Stomach (tissue), 8 donors: ENCODE measurements at regions not wholly inside any gene's neighbourhood (a gene's known extent, or its start where the extent isn't known, plus 50 kb on each side); places are given as distances from the start of the nearest gene placed in this dataset.

ENCODE experiments used
- DNase-seq, 2 donors: peaks; one replicate each; pipeline versions ENCODE4 v3.0.0 to v3.0.0-alpha.2; 2013 to 2019
- H3K27ac ChIP-seq, 5 donors: fragments of 200-600 bp in 4 of 5; sonication (generic) in 4 of 5; one replicate each; pipeline ENCODE4 v1.5.1; 2013 to 2019; ENCODE audit warnings: mild to moderate bottlenecking in 1 of 5, moderate library complexity in 1 of 5
- H3K27me3 ChIP-seq, 3 donors: fragments of 200-600 bp; sonication (generic); one replicate each; pipeline ENCODE4 v1.5.1; 2017 to 2019; ENCODE audit warnings: mixed run types in 1 of 3
- H3K36me3 ChIP-seq, 4 donors: fragments of 200-600 bp; sonication (generic); 1 replicate in 3 of 4; 2 replicates in 1 of 4; pipeline ENCODE4 v1.5.1; 2016 to 2019
- H3K4me1 ChIP-seq, 4 donors: fragments of 200-600 bp; sonication (generic); one replicate each; pipeline ENCODE4 v1.5.1; 2016 to 2019
- H3K4me3 ChIP-seq, 4 donors: fragments of 200-600 bp; sonication (generic) in 3 of 4; one replicate each; pipeline ENCODE4 v1.5.1; 2016 to 2019; ENCODE audit warnings: mild to moderate bottlenecking in 1 of 4
- H3K9me3 ChIP-seq, 4 donors: fragments of 200-600 bp; sonication (generic); one replicate each; pipeline ENCODE4 v1.5.1; 2016 to 2019
- CTCF ChIP-seq, 7 experiments: fragments of 450-650 bp in 4 of 7; fragments of 200-600 bp in 3 of 7; sonication (generic) in 3 of 7; IDR thresholded peaks; one replicate each; pipeline ENCODE4 v1.5.1; 2016 to 2019; ENCODE audit warnings: antibody characterized with exemption in 7 of 7, control low read depth in 2 of 7, mild to moderate bottlenecking in 1 of 7
- EP300 ChIP-seq: sonication (generic); formaldehyde crosslinking; IDR thresholded peaks from one replicate; pipeline ENCODE4 v1.6.1; 2017; ENCODE audit warnings: antibody characterized with exemption
- POLR2A ChIP-seq, 4 donors: fragments of 450-650 bp; IDR thresholded peaks; one replicate each; pipeline ENCODE4 v1.6.1; 2016; ENCODE audit warnings: antibody characterized with exemption in 4 of 4, control low read depth in 2 of 4, mild to moderate bottlenecking in 1 of 4, moderate library complexity in 1 of 4
- POLR2AphosphoS5 ChIP-seq, 3 donors: sonication (generic); formaldehyde crosslinking; IDR thresholded peaks; one replicate each; pipeline ENCODE4 v1.6.1; 2016; ENCODE audit warnings: antibody characterized with exemption in 3 of 3
- WGBS, 5 donors: extraction: QIAGEN DNeasy Blood & Tissue Kit in 3 of 5; methylation state at CpG; one replicate each; pipeline versions ENCODE4 v1.1.5 to v1.1.7; 2013 to 2018; 5-methylcytosine and 5-hydroxymethylcytosine counted together
- intact Hi-C: fragments of 100-400 bp; cut with DNase I; formaldehyde crosslinking; loops from one replicate; pipeline ENCODE4 v1.15.1; 2023; ENCODE audit warnings: low total_unique reads
- donor health status: healthy with polysubstance abuse.
- donor health status: Bipolar disorder and iron deficiency.
- donor health status: healthy.

- H3K36me3 ChIP-seq, result no peaks in the 10 kb centered on the region
- H3K27me3 ChIP-seq, result no peaks in the 10 kb centered on the region
- DNase-seq, result no peak
- H3K4me3 ChIP-seq, result no peak overlapping the region
- no peak overlapping the region for H3K27ac ChIP-seq
- no peak for TF ChIP-seq CTCF (IDR thresholded peaks at IDR 0.05)
- TF ChIP-seq EP300, result no peak
- TF ChIP-seq POLR2AphosphoS5 (IDR thresholded peaks at IDR 0.05), result no peak
- TF ChIP-seq POLR2A (IDR thresholded peaks at IDR 0.05), result no peak
- intact Hi-C loops, result no loop called here
- WGBS, 5 donors, result 57 to 100% (median 92%) methylated on average over 2 of the region's 2 CpGs
- peaks cover 0 to 4% (median 0%) of the 10 kb centered on the region in 4 donors for H3K4me1 ChIP-seq
- H3K9me3 ChIP-seq, result peaks cover 0 to 5% (median 3%) of the 10 kb centered on the region in 4 donors
Observed at GRCh38 chr5:74188351-74189105, 452.0 kb downstream of the ENC1 start.

GRCh38 chr5:74187757-74188156 is 452.8 kb downstream of the ENC1 start:
- intact Hi-C loops, result no loop called here
- Histone ChIP-seq H3K4me1 (peaks cover 0 to 4% (median 0%) of the 10 kb centered on the region in 4 donors), H3K27me3 (no peaks in the 10 kb centered on the region), H3K9me3 (peaks cover 0 to 5% (median 3%) of the 10 kb centered on the region in 4 donors), H3K36me3 (no peaks in the 10 kb centered on the region), H3K27ac (no peak overlapping the region), H3K4me3 (no peak overlapping the region)
- 77 to 96% (median 90%) methylated on average over 1 of the region's 1 CpG for WGBS, 5 donors
- no peak for DNase-seq
- TF ChIP-seq POLR2A (IDR thresholded peaks at IDR 0.05) (no peak), CTCF (IDR thresholded peaks at IDR 0.05) (no peak), POLR2AphosphoS5 (IDR thresholded peaks at IDR 0.05) (no peak), EP300 (no peak)

- TF ChIP-seq EP300 (no peak), POLR2AphosphoS5 (IDR thresholded peaks at IDR 0.05) (no peak), CTCF (IDR thresholded peaks at IDR 0.05) (no peak), POLR2A (IDR thresholded peaks at IDR 0.05) (no peak)
- Histone ChIP-seq H3K4me3 (no peak overlapping the region), H3K4me1 (peaks cover 0 to 4% (median 0%) of the 10 kb centered on the region in 4 donors), H3K27ac (no peak overlapping the region), H3K9me3 (peaks cover 0 to 5% (median 3%) of the 10 kb centered on the region in 4 donors), H3K36me3 (no peaks in the 10 kb centered on the region), H3K27me3 (no peaks in the 10 kb centered on the region)
- no peak for DNase-seq
- intact Hi-C loops, result no loop called here
- WGBS, 5 donors, result 82 to 92% (median 88%) methylated on average over 6 of the region's 6 CpGs
Observed at GRCh38 chr5:74186356-74187315, 453.9 kb downstream of the ENC1 start.

- H3K9me3 ChIP-seq, result peaks cover 0 to 5% (median 3%) of the 10 kb centered on the region in 4 donors
- no peak overlapping the region for H3K27ac ChIP-seq
- TF ChIP-seq CTCF (IDR thresholded peaks at IDR 0.05) (no peak), POLR2A (IDR thresholded peaks at IDR 0.05) (no peak), EP300 (no peak), POLR2AphosphoS5 (IDR thresholded peaks at IDR 0.05) (no peak)
- DNase-seq, result peak in 1 of 2 donors; percentile 51
- no peak overlapping the region for H3K4me3 ChIP-seq
- intact Hi-C loops, result no loop called here
- no peaks in the 10 kb centered on the region for H3K27me3 ChIP-seq
- peaks cover 0 to 4% (median 0%) of the 10 kb centered on the region in 4 donors for H3K4me1 ChIP-seq
- 61 to 82% (median 78%) methylated on average over 2 of the region's 2 CpGs for WGBS, 5 donors
- H3K36me3 ChIP-seq, result no peaks in the 10 kb centered on the region
Observed at GRCh38 chr5:74185599-74185998, 454.9 kb downstream of the ENC1 start.
